Endothelial cell of umbilical vein (primary cell): ENCODE measurements at regions not wholly inside any gene's neighbourhood (a gene's known extent, or its start where the extent isn't known, plus 50 kb on each side); places are given as distances from the start of the nearest gene placed in this dataset.

ENCODE experiments used
- BruUV-seq: library from RNA; stranded (reverse); fragments of 400-500 nt; replicated peaks from 2 replicates; lab custom pipeline; 2021; lab: Mats Ljungman, UMichigan
- CTCF ChIA-PET: fragments of 300-600, 350-600 bp; sonication (Branson Sonifier 250); formaldehyde crosslinking; loops from one replicate; lab custom pipeline; 2021; ENCODE audit warnings: antibody characterized with exemption, inconsistent platforms; lab: Charles Lee
- POLR2A ChIA-PET: fragments of 300-600, 350-600 bp; sonication (Branson Sonifier 250); formaldehyde crosslinking; loops from one replicate; lab custom pipeline; 2021; ENCODE audit warnings: antibody characterized with exemption, inconsistent platforms; lab: Charles Lee
- DNase-seq: peaks from one replicate; pipeline ENCODE4 v3.0.0-alpha.2; 2011; ENCODE audit warnings: low read depth, low spot score
- FAIRE-seq: peaks from 2 replicates; lab custom pipeline; 2011; peaks lifted over from hg19 to GRCh38; lab: Jason Lieb, UNC
- H2AFZ ChIP-seq: 2 replicates; pipeline ENCODE4 v1.6.0; 2012; ENCODE audit warnings: low read depth, low read length, control low read depth, inconsistent platforms
- H3K27ac ChIP-seq: 2 replicates; pipeline ENCODE4 v1.5.1; 2011; ENCODE audit warnings: low read depth, mild to moderate bottlenecking, control low read depth, low read length, moderate library complexity; ENCODE audit not compliant: insufficient read depth
- H3K27me3 ChIP-seq, 2 experiments: 2 replicates each; pipeline versions ENCODE4 v1.6.0 to v1.6.1; 2011; ENCODE audit warnings: low read length in 2 of 2, mixed read lengths in 1 of 2; ENCODE audit not compliant: control insufficient read depth in 2 of 2, insufficient read depth in 2 of 2
- H3K36me3 ChIP-seq, 2 experiments: 2 replicates in 1 of 2; 3 replicates in 1 of 2; pipeline ENCODE4 v1.5.1; 2011; ENCODE audit warnings: low read length in 2 of 2, mild to moderate bottlenecking in 1 of 2, moderate library complexity in 1 of 2; ENCODE audit not compliant: control insufficient read depth in 2 of 2, insufficient read depth in 2 of 2; ENCODE audit errors: extremely low read depth in 1 of 2
- H3K4me1 ChIP-seq: 3 replicates; pipeline ENCODE4 v1.5.1; 2011; ENCODE audit warnings: mild to moderate bottlenecking, low read length; ENCODE audit not compliant: control insufficient read depth, insufficient read depth; ENCODE audit errors: extremely low read depth
- H3K4me2 ChIP-seq: 2 replicates; pipeline ENCODE4 v1.6.1; 2011; ENCODE audit warnings: low read length, control low read depth, mixed read lengths; ENCODE audit not compliant: insufficient read depth
- H3K4me3 ChIP-seq, 3 experiments: fragments of 200-600 bp in 1 of 3; sonication (generic), shearing (Covaris generic) in 1 of 3; replicated peaks in 1 of 3; 2 replicates each; pipeline ENCODE4 v1.5.1; 2011 to 2016; ENCODE audit warnings: control low read depth in 3 of 3, low read length in 3 of 3, mild to moderate bottlenecking in 2 of 3, inconsistent platforms in 1 of 3, low read depth in 1 of 3, moderate library complexity in 1 of 3; ENCODE audit not compliant: insufficient read depth in 1 of 3
- H3K79me2 ChIP-seq: 2 replicates; pipeline ENCODE4 v1.6.0; 2012; ENCODE audit warnings: low read length, inconsistent platforms; ENCODE audit not compliant: control insufficient read depth, insufficient read depth
- H3K9ac ChIP-seq: replicated peaks from 2 replicates; pipeline ENCODE3; 2011; ENCODE audit warnings: low read length, control low read depth; ENCODE audit not compliant: insufficient read depth; ENCODE audit errors: extremely low read depth
- H3K9me1 ChIP-seq: replicated peaks from 3 replicates; pipeline ENCODE4 v1.6.0; 2011; ENCODE audit warnings: mild to moderate bottlenecking, low read length; ENCODE audit not compliant: control insufficient read depth, insufficient read depth; ENCODE audit errors: extremely low read depth
- H3K9me3 ChIP-seq: replicated peaks from 2 replicates; pipeline ENCODE4 v1.5.1; 2012; ENCODE audit warnings: low read length, inconsistent platforms; ENCODE audit not compliant: control insufficient read depth, insufficient read depth
- H4K20me1 ChIP-seq: replicated peaks from 2 replicates; pipeline ENCODE3; 2011; ENCODE audit warnings: mild to moderate bottlenecking, low read length; ENCODE audit not compliant: control insufficient read depth, insufficient read depth; ENCODE audit errors: extremely low read depth
- CTCF ChIP-seq, 2 donors: IDR thresholded peaks; 1 replicate in 1 of 2; 2 replicates in 1 of 2; pipeline ENCODE4 v1.5.1; 2011; ENCODE audit warnings: low read length in 2 of 2, mild to moderate bottlenecking in 2 of 2, moderate library complexity in 2 of 2, control low read depth in 1 of 2, inconsistent platforms in 1 of 2, low read depth in 1 of 2; ENCODE audit not compliant: insufficient read depth in 1 of 2; ENCODE audit errors: extremely low read depth in 1 of 2
- EZH2 ChIP-seq: IDR thresholded peaks from 2 replicates; pipeline ENCODE4 v1.6.1; 2012; ENCODE audit warnings: borderline replicate concordance, low read depth, mild to moderate bottlenecking, moderate library complexity, low read length, inconsistent platforms; ENCODE audit not compliant: severe bottlenecking
- FOS ChIP-seq: IDR thresholded peaks from 2 replicates; pipeline ENCODE4 v1.6.1; 2011; ENCODE audit warnings: mild to moderate bottlenecking, low read length, moderate library complexity, borderline replicate concordance; ENCODE audit not compliant: insufficient read depth
- GATA2 ChIP-seq: IDR thresholded peaks from 2 replicates; pipeline ENCODE4 v1.7.0; 2011; ENCODE audit warnings: low read depth, mild to moderate bottlenecking, moderate library complexity, mixed read lengths, low read length; ENCODE audit not compliant: insufficient read length, insufficient read depth
- JUN ChIP-seq: IDR thresholded peaks from 2 replicates; pipeline ENCODE4 v1.6.1; 2011; ENCODE audit warnings: borderline replicate concordance, low read depth; ENCODE audit not compliant: insufficient read length, insufficient read depth
- MAX ChIP-seq: IDR thresholded peaks from 2 replicates; pipeline ENCODE4 v1.6.1; 2011; ENCODE audit not compliant: insufficient read depth, insufficient read length
- MYC ChIP-seq: IDR thresholded peaks from one replicate; pipeline ENCODE4 v1.6.1; 2011; ENCODE audit warnings: mild to moderate bottlenecking, low read depth, low read length
- POLR2A ChIP-seq: IDR thresholded peaks from 2 replicates; pipeline ENCODE4 v1.6.1; 2012; ENCODE audit warnings: low read depth, mild to moderate bottlenecking, control low read depth, low read length
- POLR2AphosphoS5 ChIP-seq: IDR thresholded peaks from 2 replicates; pipeline ENCODE4 v1.6.1; 2012; ENCODE audit warnings: low read depth, mild to moderate bottlenecking, control low read depth, low read length, moderate library complexity; ENCODE audit not compliant: insufficient read depth
- dilution Hi-C: fragments of 300-500 bp; cut with MboI; formaldehyde crosslinking; loops from one replicate; pipeline ENCODE4 v1.15.0; 2019; ENCODE audit warnings: low sequenced_read_pairs; ENCODE audit not compliant: extremely low pct_ligation_motif_present
- intact Hi-C: fragments of 100-400 bp; cut with micrococcal nuclease; formaldehyde crosslinking; loops from one replicate; pipeline ENCODE4 v1.10.0; 2022

GRCh38 chr3:189053322-189053721 is 118.4 kb upstream of the TPRG1 start:
- no peak overlapping the region for H2AFZ ChIP-seq
- POLR2A ChIA-PET: no interaction called here
- H3K9ac ChIP-seq: no peak overlapping the region
- BruUV-seq: no TSS peak
- CTCF ChIA-PET: no interaction called here
- FAIRE-seq (no peak), DNase-seq (no peak)
- H3K4me2 ChIP-seq: no peak overlapping the region
- H3K9me3 ChIP-seq: no peaks in the 10 kb centered on the region
- no peaks in the 10 kb centered on the region for H3K36me3 ChIP-seq
- TF ChIP-seq FOS (no peak), MYC (no peak), JUN (no peak), MAX (no peak), POLR2A (no peak), CTCF (IDR thresholded peaks at IDR 0.05; ENCODE audit: extremely low read depth in 1 of 2, insufficient read depth in 1 of 2, low read depth in 1 of 2, low read length in 2 of 2) (no peak), EZH2 (no peak), GATA2 (no peak), POLR2AphosphoS5 (no peak)
- H4K20me1 ChIP-seq: no peaks in the 10 kb centered on the region
- no peaks in the 10 kb centered on the region for H3K27me3 ChIP-seq
- no peaks in the 10 kb centered on the region for H3K9me1 ChIP-seq
- H3K4me1 ChIP-seq: no peaks in the 10 kb centered on the region
- dilution Hi-C loops (no loop called here), intact Hi-C loops (no loop called here)
- H3K4me3 ChIP-seq: no peak overlapping the region
- no peak overlapping the region for H3K27ac ChIP-seq
- no peaks in the 10 kb centered on the region for H3K79me2 ChIP-seq
